HG03280 (cell line): ENCODE measurements at regions not wholly inside any gene's neighbourhood (a gene's known extent, or its start where the extent isn't known, plus 50 kb on each side); places are given as distances from the start of the nearest gene placed in this dataset.

Experiments used
- ATAC-seq: cut with Tn5 transposase; IDR thresholded peaks from one replicate; pipeline ENCODE4 v1.9.1; 2021; ENCODE audit warnings: mild to moderate bottlenecking, moderate library complexity; ENCODE audit not compliant: unreplicated experiment

DNA sequence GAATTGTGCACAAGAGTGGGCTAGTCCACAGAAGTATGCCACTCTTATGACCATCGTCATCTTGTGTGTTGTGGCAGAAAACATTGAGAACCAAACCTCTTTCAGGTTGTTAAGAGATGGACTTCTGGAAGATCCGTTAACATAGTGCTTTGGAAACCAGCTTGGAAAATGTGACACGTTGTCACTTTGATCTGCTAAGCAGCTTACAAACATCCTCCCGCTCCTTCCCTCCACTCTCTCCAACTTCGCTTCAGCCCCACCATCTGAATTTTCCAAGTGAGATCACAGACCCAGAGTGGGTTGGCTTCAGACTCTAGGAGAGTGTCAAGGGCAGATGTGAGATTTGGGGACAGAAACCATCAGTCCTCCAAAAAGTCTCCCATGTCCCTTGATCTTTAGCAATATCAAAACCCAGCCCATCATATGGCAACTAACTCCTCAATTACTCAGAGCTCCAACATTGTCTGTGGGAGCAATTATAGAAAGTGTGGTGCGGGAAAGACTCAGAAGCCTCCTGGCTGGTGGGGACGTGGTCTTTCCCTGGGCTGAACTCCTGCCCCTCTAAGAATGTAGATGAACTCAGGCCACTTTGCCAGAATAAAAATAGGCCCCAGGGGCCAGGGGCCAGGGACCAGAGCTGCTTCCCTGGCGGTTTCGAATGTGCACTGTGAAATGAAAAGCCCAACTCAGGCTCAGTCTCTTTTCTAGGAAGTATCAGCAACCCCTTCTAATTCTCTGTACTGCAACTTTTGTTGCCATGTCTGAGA lies 129.5 kb downstream of the SLC38A6 start:
- ATAC-seq, result no peak

DNA sequence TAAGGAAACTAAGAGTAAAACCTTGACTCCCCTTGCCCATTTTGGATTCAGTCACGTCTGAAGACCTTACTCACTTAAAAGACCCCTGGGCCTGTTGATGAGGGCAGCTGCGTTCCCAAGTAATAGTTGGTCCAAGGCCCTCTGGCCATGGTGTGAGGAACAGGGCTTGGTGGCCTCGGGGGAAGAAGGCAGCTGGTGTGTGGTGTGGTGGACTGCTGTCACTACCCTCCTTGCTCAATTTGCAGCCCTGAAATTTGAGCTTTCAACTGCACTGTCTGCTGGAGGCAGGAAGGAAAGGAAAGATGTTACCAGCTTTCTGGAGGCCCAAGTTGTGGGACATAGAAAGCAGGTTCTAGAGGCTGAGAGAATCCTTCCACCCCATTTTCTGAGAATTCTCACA lies 128.2 kb downstream of the SLC38A6 start:
- no peak for ATAC-seq

DNA sequence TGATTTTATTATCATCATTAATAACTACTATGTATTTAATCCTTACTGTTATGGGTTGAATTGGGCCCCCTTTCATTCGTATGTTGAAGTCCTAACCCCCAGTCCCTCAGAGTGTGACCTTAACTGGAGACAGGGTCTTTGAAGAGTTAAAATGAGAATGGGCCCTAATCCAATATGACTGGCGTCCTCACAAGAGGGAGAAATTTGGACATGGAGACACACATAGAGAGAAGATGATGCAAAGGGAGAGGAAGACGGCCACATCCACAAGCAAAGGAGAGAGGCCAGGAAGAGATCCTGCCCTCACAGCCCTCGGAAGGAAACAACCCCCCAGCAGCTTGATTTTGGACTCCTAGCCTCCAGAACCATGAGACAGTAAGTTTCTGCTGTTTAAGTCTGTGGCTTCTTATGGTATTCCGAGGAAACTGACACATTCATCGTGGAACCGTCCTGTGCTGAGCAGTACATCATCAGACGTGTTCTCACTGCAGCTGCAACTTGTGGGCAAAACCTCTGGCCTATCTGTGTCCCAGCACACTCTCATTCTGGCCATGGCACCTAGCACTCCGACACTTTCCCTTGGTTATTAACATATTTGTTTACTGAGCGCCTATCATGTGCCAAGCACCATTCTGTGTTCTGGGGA lies 127.6 kb downstream of the SLC38A6 start:
- ATAC-seq, result no peak

DNA sequence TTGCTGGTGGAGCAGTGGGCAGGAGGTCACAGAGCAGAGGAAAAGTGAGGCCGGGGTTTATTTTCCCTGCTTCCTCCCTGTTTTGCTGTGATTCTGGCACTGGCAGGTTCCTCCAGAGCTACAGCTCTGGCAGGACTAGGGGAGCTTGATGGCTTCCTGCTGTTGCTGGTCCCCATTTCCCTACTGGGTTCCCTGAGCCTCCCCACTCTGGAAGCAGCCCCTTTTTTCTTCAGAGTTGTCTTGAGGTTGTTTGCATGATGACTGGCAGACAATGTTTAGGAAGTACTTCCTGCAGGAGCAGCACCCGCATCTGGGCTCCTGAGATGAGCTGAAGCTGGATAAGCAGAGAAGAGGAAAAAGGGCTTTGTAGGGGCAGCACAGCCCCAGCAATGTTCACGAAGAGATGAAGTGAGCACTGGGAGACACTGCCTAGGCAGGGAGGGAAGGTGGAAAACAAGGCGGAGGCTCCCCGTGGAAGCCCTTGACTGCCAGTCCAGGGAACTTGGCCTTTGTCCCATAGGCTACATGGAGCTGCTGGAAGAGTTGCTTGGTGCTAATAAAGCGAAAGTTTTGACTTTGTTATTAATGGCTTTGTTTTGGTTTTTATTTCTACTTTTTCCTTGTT lies 126.9 kb downstream of the SLC38A6 start:
- ATAC-seq, result no peak

DNA sequence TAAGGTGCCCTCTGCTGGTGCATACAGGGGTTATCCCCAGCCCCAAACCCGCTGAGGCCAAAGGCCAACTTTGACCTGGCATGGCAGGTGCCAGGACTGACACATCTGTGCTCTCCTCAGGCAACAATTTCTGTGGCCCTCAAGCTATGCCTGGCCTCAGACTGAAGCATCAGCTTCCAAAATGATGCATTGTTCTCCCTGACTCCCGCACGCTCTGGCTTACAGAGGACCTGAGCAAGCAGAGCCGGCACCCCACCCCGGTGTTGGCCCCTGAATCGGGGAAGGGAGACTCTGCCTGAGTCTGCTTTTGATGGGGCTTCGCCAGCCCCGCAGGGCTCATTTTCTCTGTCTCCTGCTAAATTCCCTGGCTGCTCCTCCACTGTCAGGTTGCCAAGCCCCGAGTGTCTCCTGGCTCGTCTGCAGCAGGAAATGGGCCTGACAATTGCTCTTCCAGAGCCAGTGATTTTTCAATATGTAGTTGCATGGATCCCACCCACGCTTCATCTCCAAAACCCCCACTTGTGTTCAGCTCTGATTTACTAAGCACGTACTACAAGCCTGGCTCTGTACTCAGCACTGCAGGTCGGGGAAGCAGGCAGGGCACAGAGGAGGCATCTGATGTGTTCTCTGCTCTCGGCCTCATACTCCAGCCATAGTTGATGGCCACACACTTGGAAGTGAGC lies 126.1 kb downstream of the SLC38A6 start:
- ATAC-seq, result no peak

DNA sequence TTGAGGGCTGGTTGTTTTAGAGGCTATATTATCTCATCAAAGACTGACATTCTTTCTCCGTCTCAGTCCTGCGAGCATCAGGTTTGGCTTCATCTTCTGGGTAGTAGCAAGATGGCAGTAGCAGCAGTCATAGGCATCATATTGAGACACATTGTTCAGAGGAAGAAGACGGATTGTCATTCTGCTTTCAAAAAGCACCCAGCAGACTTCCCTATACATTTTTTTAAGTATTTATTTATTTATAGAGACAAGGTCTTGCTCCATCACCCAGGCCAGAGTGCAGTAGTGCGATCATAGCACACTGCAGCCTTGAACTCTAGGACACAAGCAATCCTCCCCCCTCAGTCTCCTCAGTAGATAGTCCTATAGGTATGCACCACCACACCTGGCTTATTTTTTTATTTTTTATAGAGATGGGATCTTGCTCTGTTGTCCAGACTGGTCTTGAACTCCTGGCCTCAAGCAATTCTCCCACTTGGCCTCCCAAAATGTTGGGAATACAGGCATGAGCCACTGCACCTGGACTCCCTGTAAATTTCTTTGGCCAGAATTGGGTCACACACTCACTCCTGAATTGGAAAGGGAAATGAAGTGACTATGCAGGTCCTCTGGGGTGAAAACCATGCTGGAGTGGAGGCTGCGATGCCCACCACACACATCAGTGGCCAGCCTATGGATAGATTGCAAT lies 125.4 kb downstream of the SLC38A6 start:
- ATAC-seq, result no peak

DNA sequence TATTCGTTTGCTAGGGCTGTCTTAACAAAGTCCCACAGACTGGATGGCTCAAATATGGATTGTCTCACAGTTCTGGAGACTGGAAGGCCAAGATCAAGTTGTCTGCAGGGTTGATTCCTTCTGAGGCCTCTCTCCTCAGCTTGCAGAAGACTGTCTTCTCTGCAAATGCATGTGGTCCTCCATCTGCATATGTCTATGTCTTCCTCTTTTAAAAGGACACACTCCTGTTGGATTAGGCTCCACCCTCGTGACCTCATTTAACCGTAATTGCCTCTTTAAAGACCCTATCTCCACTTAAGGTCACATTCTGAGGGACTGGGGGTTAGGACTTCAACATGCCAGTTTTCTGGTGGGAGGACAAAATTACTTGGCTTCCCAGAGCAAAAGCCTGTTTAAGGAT lies 123.3 kb downstream of the SLC38A6 start:
- no peak for ATAC-seq

DNA sequence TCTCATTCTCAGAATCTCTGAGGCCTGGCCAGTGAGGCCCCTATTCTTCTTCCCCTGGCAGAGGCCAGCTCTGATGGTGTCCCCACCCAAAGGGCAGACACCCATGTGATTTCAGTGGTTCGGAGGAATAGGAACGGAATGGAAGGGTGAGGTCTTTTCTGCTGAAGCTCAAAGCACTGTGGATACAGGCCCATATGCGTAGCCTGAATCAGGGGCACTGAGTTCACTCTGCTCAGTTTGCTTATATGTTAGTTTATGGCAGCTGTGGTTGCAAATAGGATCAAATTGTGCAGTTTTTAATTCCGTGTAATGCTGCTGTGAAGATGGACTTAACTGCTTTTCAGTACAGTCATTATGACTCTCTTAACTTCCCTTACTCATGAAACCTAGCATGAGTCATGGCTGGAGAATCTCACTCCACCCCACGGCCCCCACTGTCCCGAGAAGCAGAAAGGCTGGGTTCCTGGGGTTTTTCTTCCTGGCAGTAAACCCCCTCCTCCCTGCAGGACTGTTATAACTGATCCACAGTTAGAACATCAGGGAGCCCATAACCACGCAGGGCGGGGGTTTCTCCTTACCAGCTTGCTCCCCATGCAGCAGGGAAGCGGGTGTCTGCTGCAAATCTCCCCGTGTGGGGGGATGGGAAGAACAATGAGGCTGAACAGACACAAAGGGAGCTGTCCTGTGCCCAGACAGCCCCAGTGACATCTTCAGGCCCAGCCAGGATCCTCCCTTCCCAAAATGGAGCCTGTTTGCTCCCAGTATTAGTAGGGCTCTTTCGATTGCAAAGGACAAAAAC lies 122.7 kb downstream of the SLC38A6 start:
- peak; percentile 72 for ATAC-seq

DNA sequence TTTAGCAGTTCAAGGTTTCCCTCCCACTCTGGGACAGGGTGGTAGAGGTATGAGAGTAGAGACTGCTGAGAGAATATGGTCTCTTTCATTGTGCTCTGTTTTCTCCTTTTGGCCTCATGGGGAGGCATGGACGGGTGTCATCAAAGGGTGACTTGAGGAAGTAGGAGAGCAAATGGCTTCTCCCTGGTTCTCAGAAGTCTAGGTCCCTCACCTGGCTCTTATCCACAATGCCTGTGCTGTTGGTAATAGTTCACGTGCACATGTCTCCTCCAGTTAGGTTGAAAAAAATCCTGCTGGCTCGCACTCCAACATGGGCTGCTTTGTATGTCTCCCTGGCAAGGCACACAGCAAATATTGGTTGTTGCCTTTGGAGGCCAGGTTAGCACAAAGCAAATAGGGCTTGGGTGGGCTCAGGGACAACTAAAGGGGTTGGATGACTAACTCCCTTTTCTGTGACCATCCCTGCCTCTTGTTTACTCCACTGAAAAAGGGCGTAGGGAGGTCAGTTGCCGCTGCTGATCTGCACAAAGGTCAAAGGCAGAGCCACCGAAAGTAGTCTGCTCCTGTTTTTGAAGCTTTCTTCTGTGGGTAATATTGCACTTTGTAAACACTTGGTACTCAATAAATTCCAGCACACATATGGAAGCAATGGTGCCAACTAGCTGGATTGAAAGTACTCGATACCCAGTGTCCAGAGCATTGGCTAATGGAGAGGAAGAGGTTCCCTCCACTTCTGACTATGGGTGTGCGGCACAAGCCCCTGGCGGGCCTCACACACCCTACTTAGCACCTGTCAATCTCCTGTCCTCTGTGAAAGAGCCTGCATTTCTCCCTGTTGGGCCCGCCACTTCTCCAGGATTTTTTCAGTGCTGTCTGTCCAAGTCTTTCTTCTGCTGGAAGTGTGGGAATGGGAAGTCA lies 121.8 kb downstream of the SLC38A6 start:
- ATAC-seq, result no peak
